NB4 (cell line): ENCODE measurements at regions not wholly inside any gene's neighbourhood (a gene's known extent, or its start where the extent isn't known, plus 50 kb on each side); places are given as distances from the start of the nearest gene placed in this dataset.
A peak's percentile ranks its signal among the peaks of the same experiment; 100 is the strongest.

Experiments used
- CTCF ChIP-seq: IDR thresholded peaks from one replicate; pipeline ENCODE4 v1.5.1; 2012; ENCODE audit warnings: low read depth, low read length
- MYC ChIP-seq: IDR thresholded peaks from 2 replicates; pipeline ENCODE4 v1.6.1; 2011; ENCODE audit warnings: low read depth, low read length
- POLR2A ChIP-seq: IDR thresholded peaks from 2 replicates; pipeline ENCODE4 v1.6.1; 2011; ENCODE audit warnings: mild to moderate bottlenecking; ENCODE audit not compliant: insufficient read length; ENCODE audit errors: extremely low read depth
- TF ChIP-seq, protein P1 (sequence below): IDR thresholded peaks from 2 replicates; pipeline ENCODE4 v1.6.1; 2011; ENCODE audit warnings: low read depth, low read length

GRCh38 chr17:33651686-33652085, 358.6 kb upstream of the ASIC2 start:
- TF ChIP-seq CTCF: peak; percentile 10
- TF ChIP-seq MYC: no peak
- TF ChIP-seq POLR2A: no peak
- TF ChIP-seq, protein P1, sequence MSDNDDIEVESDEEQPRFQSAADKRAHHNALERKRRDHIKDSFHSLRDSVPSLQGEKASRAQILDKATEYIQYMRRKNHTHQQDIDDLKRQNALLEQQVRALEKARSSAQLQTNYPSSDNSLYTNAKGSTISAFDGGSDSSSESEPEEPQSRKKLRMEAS: no peak
